ENCODE measurements at regions not wholly inside any gene's neighbourhood (a gene's known extent, or its start where the extent isn't known, plus 50 kb on each side); places are given as distances from the start of the nearest gene placed in this dataset.
A peak's percentile ranks its signal among the peaks of the same experiment; 100 is the strongest.

DNA sequence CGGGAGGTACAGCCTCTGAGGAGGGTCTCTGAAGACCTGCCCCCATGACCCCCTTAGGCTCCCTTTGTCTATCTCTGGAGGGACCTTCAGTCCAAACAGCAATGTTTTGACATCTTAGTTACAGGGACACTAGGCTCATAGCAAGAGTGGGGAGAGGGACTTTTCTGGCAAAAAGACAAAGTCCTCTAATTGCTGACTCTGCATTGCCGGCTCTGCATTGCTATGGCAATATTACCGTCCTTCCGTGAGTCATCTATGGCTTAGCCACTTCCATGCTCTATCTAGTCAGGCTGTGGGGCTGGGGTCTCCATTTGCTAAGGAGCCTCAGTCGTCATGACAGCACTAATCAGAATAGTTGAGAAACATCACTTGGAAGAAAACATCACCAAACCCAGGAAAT lies 952.6 kb downstream of the KCNMA1 start:
- Histone ChIP-seq H3K18ac (ENCODE audit: low read depth, low read length) (no peak overlapping the region), H3K27ac (ENCODE audit: insufficient read depth, low read length) (no peak overlapping the region), H2BK15ac (ENCODE audit: low read depth, low read length) (no peak overlapping the region), H2AFZ (replicated peaks; ENCODE audit: low read length, poor library complexity) (no peak overlapping the region), H3K4me1 (ENCODE audit: control insufficient read depth, insufficient read depth, low read length) (no peaks in the 10 kb centered on the region), H3K79me1 (ENCODE audit: low read depth in 1 of 2, low read length in 2 of 2) (no peaks in the 10 kb centered on the region), H3K9me3 (ENCODE audit: control insufficient read depth, insufficient read depth, low read length) (no peaks in the 10 kb centered on the region), H4K91ac (ENCODE audit: insufficient read depth, low read depth, low read length) (no peak overlapping the region), H4K5ac (ENCODE audit: low read depth, low read length) (no peak overlapping the region), H3K9ac (ENCODE audit: low read depth, low read length) (no peak overlapping the region), H3K4me2 (ENCODE audit: low read depth, low read length) (no peak overlapping the region), H3K14ac (replicated peaks; ENCODE audit: low read depth, low read length) (no peak overlapping the region), H3K4me3 (ENCODE audit: insufficient read depth, low read depth, low read length) (no peak overlapping the region), H4K8ac (ENCODE audit: low read depth in 2 of 2, low read length in 2 of 2) (no peak overlapping the region), H2BK20ac (ENCODE audit: low read depth, low read length) (no peak overlapping the region), H3K36me3 (ENCODE audit: control insufficient read depth, insufficient read depth, low read length) (no peaks in the 10 kb centered on the region), H3K27me3 (ENCODE audit: control insufficient read depth, insufficient read depth, low read length) (peaks cover 4% of the 10 kb centered on the region; the same call in 1 of the 2 replicates), H2BK5ac (ENCODE audit: low read depth, low read length, poor library complexity, severe bottlenecking) (no peak overlapping the region), H2AK5ac (ENCODE audit: low read depth, low read length) (no peak overlapping the region), H3K4ac (ENCODE audit: low read depth, low read length) (no peak overlapping the region), H4K20me1 (ENCODE audit: insufficient read depth, low read length) (no peaks in the 10 kb centered on the region), H2AK9ac (replicated peaks; ENCODE audit: low read depth, low read length, poor library complexity) (no peak overlapping the region), H2BK120ac (ENCODE audit: low read depth, low read length) (no peak overlapping the region), H3K56ac (ENCODE audit: extremely low read depth, insufficient read depth, low read length) (no peak overlapping the region), H3K9me1 (ENCODE audit: insufficient read depth, low read length) (no peaks in the 10 kb centered on the region), H3K23ac (ENCODE audit: low read depth, low read length) (no peak overlapping the region)
- BruUV-seq (replicated peaks), result no TSS peak
- ATAC-seq (ENCODE audit: low read depth) (no peak), DNase-seq (no peak)
- ChIA-PET POLR2A (ENCODE audit: unreplicated experiment) (no interaction called here), CTCF (no interaction called here)
- no CpG with 5 or more reads among the region's 5 CpGs for WGBS, 2 experiments (ENCODE audit: extremely low coverage in 2 of 2, insufficient read length in 1 of 2)
- in situ Hi-C loops (cut with MboI; ENCODE audit: low sequenced_read_pairs), result no loop called here
- intact Hi-C loops (cut with micrococcal nuclease), result no loop called here
- TF ChIP-seq MAFK (IDR thresholded peaks at IDR 0.05; ENCODE audit: low read depth, low read length) (peak; percentile 74), RFX5 (IDR thresholded peaks at IDR 0.05; ENCODE audit: low read depth, low read length) (no peak), RAD21 (IDR thresholded peaks at IDR 0.05; ENCODE audit: low read length) (no peak)
- dilution Hi-C loops (cut with HindIII; ENCODE audit: low sequenced_read_pairs, unreplicated experiment), result no loop called here
